OCI-LY7 (cell line): ENCODE measurements at regions not wholly inside any gene's neighbourhood (a gene's known extent, or its start where the extent isn't known, plus 50 kb on each side); places are given as distances from the start of the nearest gene placed in this dataset.

Source experiments
- BruUV-seq: library from RNA; stranded (reverse); fragments of 400-500 nt; replicated peaks from 2 replicates; lab custom pipeline; 2021; lab: Mats Ljungman, UMichigan
- CTCF ChIA-PET: fragments of 300-600 bp; sonication (Branson Sonifier 250); formaldehyde crosslinking; loops from one replicate; lab custom pipeline; 2022; ENCODE audit warnings: antibody characterized with exemption; ENCODE audit not compliant: unreplicated experiment; lab: Charles Lee
- POLR2A ChIA-PET: fragments of 300-600 bp; sonication (Branson Sonifier 250); formaldehyde crosslinking; loops from one replicate; lab custom pipeline; 2022; ENCODE audit warnings: antibody characterized with exemption; lab: Charles Lee
- DNase-seq: peaks from one replicate; pipeline ENCODE4 v3.0.0-alpha.2; 2015; ENCODE audit warnings: low spot score
- H2AFZ ChIP-seq: fragments of 200-600 bp; sonication (generic), shearing (Covaris generic); 2 replicates; pipeline ENCODE4 v1.6.1; 2014; ENCODE audit warnings: mild to moderate bottlenecking, antibody characterized with exemption, low read length, moderate library complexity
- H3K27ac ChIP-seq: fragments of 200-600 bp; sonication (generic); 2 replicates; pipeline ENCODE4 v1.5.1; 2014; ENCODE audit warnings: mixed run types, low read depth, mild to moderate bottlenecking, moderate library complexity, low read length, inconsistent platforms; ENCODE audit not compliant: poor library complexity, severe bottlenecking
- H3K36me3 ChIP-seq: fragments of 200-600 bp; sonication (generic); 2 replicates; pipeline ENCODE4 v1.6.1; 2014; ENCODE audit warnings: mild to moderate bottlenecking, antibody characterized with exemption, low read length, moderate library complexity, mixed read lengths; ENCODE audit not compliant: insufficient read depth
- H3K4me1 ChIP-seq: fragments of 200-600 bp; sonication (generic); 2 replicates; pipeline ENCODE4 v1.5.1; 2014; ENCODE audit warnings: mild to moderate bottlenecking, low read length; ENCODE audit not compliant: insufficient read depth, poor library complexity, severe bottlenecking
- H3K4me2 ChIP-seq: fragments of 200-600 bp; sonication (generic); 2 replicates; pipeline ENCODE4 v1.6.1; 2014; ENCODE audit warnings: mild to moderate bottlenecking, low read length
- H3K4me3 ChIP-seq: fragments of 200-600 bp; sonication (generic); 2 replicates; pipeline ENCODE4 v1.5.1; 2014; ENCODE audit warnings: mild to moderate bottlenecking, low read depth, low read length; ENCODE audit not compliant: poor library complexity, severe bottlenecking
- H3K79me2 ChIP-seq: fragments of 200-600 bp; sonication (generic); 2 replicates; pipeline ENCODE4 v1.6.1; 2016; ENCODE audit warnings: low read depth, mild to moderate bottlenecking, low read length, moderate library complexity, mixed read lengths; ENCODE audit not compliant: insufficient read depth
- H3K9me2 ChIP-seq: fragments of 200-600 bp; sonication (generic); 2 replicates; pipeline ENCODE4 v1.6.1; 2016; ENCODE audit warnings: mild to moderate bottlenecking, low read length, mixed read lengths; ENCODE audit not compliant: insufficient read depth
- H3K9me3 ChIP-seq: fragments of 200-600 bp; sonication (generic); 2 replicates; pipeline ENCODE4 v1.6.1; 2014; ENCODE audit warnings: mild to moderate bottlenecking, mixed run types, low read length, mixed read lengths
- H4K20me1 ChIP-seq: fragments of 200-600 bp; sonication (generic); 2 replicates; pipeline ENCODE4 v1.6.1; 2014; ENCODE audit warnings: mild to moderate bottlenecking, antibody characterized with exemption, low read length, moderate library complexity, mixed read lengths; ENCODE audit not compliant: insufficient read depth
- CTCF ChIP-seq: fragments of 200-600 bp; sonication (generic); conservative IDR thresholded peaks from 2 replicates; pipeline ENCODE4 v1.5.1; 2014; ENCODE audit warnings: mild to moderate bottlenecking, antibody characterized with exemption, low read length, moderate library complexity, mixed read lengths
- EZH2phosphoT487 ChIP-seq: fragments of 200-600 bp; sonication (generic); IDR thresholded peaks from 2 replicates; pipeline ENCODE4 v1.6.1; 2018; ENCODE audit warnings: low read depth, borderline replicate concordance, mild to moderate bottlenecking, mixed run types, antibody characterized with exemption, low read length, moderate library complexity, mixed read lengths
- intact Hi-C: fragments of 100-400 bp; cut with micrococcal nuclease; formaldehyde crosslinking; loops from one replicate; pipeline ENCODE4 v1.10.0; 2022; ENCODE audit not compliant: unreplicated experiment

GRCh38 chr3:16725972-16726371, 120.7 kb upstream of the DAZL start:
- H3K27ac ChIP-seq = no peak overlapping the region
- BruUV-seq = no TSS peak
- TF ChIP-seq EZH2phosphoT487 = no peak
- no peak for TF ChIP-seq CTCF
- no peaks in the 10 kb centered on the region for H3K36me3 ChIP-seq
- H2AFZ ChIP-seq = no peak overlapping the region
- POLR2A ChIA-PET = interaction anchor here (0.6 kb wide), 1 partner anchor 13 kb away, joined by 3 read pairs; no protein-coding TSS in a partner anchor
- no peak overlapping the region for H3K4me3 ChIP-seq
- no peaks in the 10 kb centered on the region for H3K4me1 ChIP-seq
- intact Hi-C loops = no loop called here
- 0 out of 2 replicates have a peak, but pooled peaks cover 5% of the 10 kb centered on the region for H3K9me3 ChIP-seq
- H3K9me2 ChIP-seq = no peaks in the 10 kb centered on the region
- no peak overlapping the region for H3K4me2 ChIP-seq
- H3K79me2 ChIP-seq = no peaks in the 10 kb centered on the region
- DNase-seq = no peak
- no peaks in the 10 kb centered on the region for H4K20me1 ChIP-seq
- CTCF ChIA-PET = no interaction called here

GRCh38 chr3:16728770-16729745, 123.8 kb upstream of the DAZL start:
- TF ChIP-seq CTCF (no peak), EZH2phosphoT487 (no peak)
- Histone ChIP-seq H3K27ac (no peak overlapping the region), H3K9me2 (no peaks in the 10 kb centered on the region), H3K9me3 (0 out of 2 replicates have a peak, but pooled peaks cover 5% of the 10 kb centered on the region), H3K4me2 (no peak overlapping the region), H4K20me1 (no peaks in the 10 kb centered on the region), H3K4me3 (no peak overlapping the region), H3K36me3 (no peaks in the 10 kb centered on the region), H3K79me2 (no peaks in the 10 kb centered on the region), H2AFZ (no peak overlapping the region), H3K4me1 (no peaks in the 10 kb centered on the region)
- POLR2A ChIA-PET = no interaction called here
- BruUV-seq = no TSS peak
- intact Hi-C loops = no loop called here
- CTCF ChIA-PET = no interaction called here
- DNase-seq = no peak

GRCh38 chr3:16738451-16738850, 133.2 kb upstream of the DAZL start:
- no peaks in the 10 kb centered on the region for H3K36me3 ChIP-seq
- H3K4me3 ChIP-seq = no peak overlapping the region
- no peaks in the 10 kb centered on the region for H3K79me2 ChIP-seq
- no peaks in the 10 kb centered on the region for H3K4me1 ChIP-seq
- intact Hi-C loops = no loop called here
- no TSS peak for BruUV-seq
- H2AFZ ChIP-seq = no peak overlapping the region
- H3K9me3 ChIP-seq = 0 out of 2 replicates have a peak, but pooled peaks cover 3% of the 10 kb centered on the region
- no peaks in the 10 kb centered on the region for H4K20me1 ChIP-seq
- ChIA-PET POLR2A (interaction anchor here (0.7 kb wide), 1 partner anchor 12 kb away, joined by 3 read pairs; no protein-coding TSS in a partner anchor), CTCF (no interaction called here)
- no peak for DNase-seq
- TF ChIP-seq EZH2phosphoT487 = no peak
- no peak for TF ChIP-seq CTCF
- no peak overlapping the region for H3K4me2 ChIP-seq
- H3K9me2 ChIP-seq = no peaks in the 10 kb centered on the region
- no peak overlapping the region for H3K27ac ChIP-seq
